GM19395 (cell line): ENCODE measurements at regions not wholly inside any gene's neighbourhood (a gene's known extent, or its start where the extent isn't known, plus 50 kb on each side); places are given as distances from the start of the nearest gene placed in this dataset.

Experiments used
- ATAC-seq: cut with Tn5 transposase; IDR thresholded peaks from one replicate; pipeline ENCODE4 v1.9.1; 2021; ENCODE audit warnings: mild to moderate bottlenecking, moderate library complexity; ENCODE audit not compliant: unreplicated experiment

DNA sequence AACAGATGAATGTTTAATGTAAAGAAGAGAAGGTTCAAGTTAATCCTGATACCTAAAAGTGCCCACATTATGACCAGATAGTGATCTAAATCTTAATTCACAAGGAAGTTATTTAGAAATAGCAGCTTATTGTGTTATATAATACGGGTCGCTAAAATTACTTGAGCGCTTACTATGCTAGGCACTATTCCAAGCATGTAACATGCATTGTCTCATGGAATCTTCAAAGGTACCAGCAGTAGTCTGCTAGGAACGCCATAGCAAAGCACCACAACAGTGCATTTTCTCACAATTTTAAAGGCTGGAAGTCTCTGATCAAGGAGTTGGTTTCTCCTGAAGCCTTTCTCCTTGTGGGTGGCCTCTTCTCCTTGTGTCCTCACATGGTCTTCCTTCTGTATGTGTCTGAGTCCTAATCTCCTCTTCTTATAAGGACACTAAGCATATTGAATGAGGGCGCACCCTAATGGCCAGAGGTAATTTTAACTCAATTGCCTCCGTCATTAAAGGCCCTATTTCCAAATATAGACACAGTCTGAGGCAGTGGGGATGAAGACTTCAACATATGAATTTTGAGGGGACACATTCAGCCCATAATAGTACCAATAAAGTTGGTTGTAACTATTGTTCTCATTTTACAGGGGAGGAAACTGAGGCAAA, 118.4 kb downstream of the LRRC30 start:
- ATAC-seq, result no peak

GRCh38 chr18:7358989-7359726, 128.3 kb downstream of the LRRC30 start:
- no peak for ATAC-seq

DNA sequence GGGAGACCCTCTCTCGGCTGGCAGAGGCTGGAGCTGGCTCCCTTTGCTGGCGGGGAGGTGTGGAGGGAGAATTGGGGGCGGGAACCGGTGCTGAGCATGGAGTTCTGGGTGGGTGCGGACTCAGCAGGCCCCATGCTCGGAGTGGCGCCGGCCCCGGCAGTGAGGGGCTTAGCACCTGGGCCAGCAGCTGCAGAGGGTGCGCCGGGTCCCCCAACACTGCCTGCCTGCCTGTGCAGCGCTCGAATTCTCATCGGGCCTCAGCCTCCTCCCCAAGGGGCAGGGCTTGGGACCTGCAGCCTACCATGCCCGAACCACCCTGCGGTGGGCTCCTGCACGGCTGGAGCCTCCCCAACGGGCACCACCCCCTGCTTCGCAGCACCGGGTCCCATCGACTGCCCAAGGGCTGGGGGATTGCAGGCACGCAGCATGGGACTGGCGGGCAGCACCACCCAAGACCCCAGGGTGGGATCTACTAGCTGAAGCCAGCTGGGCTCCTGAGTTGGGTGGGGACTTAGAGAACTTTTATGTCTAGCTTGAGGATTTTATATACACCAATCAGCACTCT, 129.8 kb downstream of the LRRC30 start:
- no peak for ATAC-seq

DNA sequence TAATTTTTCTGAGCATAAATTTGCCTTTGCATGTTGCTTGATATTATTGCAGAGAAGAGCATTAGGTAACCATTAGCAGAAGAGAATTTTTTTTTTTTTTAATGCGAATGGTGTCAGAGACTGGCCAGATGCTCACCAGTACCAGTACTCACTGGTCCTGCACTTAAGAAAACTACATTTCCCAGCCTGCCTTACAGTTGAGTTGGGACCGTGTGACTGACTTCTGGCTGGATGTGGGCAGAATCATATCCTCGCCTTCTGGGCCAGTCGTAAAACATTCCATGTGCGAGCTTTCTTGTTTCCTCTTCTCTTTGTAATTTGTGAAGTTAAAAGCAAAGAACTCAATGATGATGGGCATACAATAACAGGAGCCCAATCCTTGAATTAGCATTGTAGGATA, 132.4 kb downstream of the LRRC30 start:
- no peak for ATAC-seq

GRCh38 chr18:7366597-7366996, 135.7 kb downstream of the LRRC30 start:
- no peak for ATAC-seq

GRCh38 chr18:7367336-7367735, 136.4 kb downstream of the LRRC30 start:
- ATAC-seq, result no peak

GRCh38 chr18:7369006-7369405, 138.1 kb downstream of the LRRC30 start:
- ATAC-seq, result no peak

DNA sequence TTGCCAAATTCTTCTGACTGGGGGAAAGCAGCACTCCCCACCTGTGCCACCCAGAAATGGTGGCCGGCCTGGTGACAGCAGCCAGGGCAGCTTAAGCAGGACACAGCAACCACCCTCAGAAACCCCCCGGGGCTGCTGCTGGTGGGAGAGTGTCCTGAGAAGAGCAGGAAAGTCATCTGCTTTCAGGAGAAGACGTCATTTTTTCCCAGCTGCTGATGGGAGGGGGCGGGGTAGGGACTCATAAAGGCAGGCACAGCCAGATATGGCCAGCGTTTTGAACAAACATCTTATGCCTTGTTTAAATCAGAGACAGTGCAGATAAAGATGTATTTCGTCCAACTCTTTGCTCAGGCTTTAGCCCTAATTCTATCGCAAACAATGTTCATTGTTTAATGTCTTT, 139.5 kb downstream of the LRRC30 start:
- no peak for ATAC-seq

DNA sequence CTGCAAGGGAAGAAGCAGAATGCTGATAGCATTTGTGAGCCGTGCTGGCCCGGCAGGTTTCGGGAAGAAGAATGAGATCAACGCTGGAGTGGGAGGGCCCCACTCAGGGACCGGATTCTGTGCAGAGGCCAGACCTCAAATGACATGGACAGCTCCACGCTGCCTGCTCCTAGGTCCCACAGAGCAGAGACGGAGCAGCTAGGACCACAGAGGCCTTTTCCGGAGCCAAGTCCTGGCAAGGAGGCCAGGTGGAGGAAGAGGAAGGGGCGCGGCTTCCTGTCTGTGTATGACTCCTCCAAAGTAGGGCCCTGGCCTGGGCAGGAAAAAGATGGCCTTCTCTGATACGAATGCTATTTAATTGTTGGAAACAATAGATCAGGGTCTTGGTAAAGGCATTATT, 139.9 kb downstream of the LRRC30 start:
- no peak for ATAC-seq

GRCh38 chr18:7373441-7373840, 142.6 kb downstream of the LRRC30 start:
- no peak for ATAC-seq

DNA sequence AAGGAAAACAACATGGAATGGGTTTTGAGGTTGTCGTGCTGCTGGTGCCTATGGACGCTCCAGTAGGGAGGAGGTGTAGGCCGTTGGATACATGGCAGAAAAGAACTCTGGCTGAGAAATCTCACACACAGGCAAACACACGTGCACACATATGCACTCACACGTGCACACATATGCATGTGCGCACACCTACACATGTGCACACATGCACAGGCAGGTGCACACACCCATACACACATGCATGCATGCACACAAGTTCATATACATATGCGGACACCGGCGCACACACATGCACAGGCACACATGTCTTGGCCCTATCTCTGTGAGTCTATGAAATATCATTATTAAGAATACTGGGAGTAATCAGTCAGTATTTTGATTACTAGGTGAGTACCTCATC, 150.4 kb downstream of the LRRC30 start:
- ATAC-seq, result no peak

- no peak for ATAC-seq
These were observed 151.6 kb downstream of the LRRC30 start for GRCh38 chr18:7382328-7383001.

GRCh38 chr18:7383002-7383980, 152.4 kb downstream of the LRRC30 start:
- ATAC-seq, result no peak

DNA sequence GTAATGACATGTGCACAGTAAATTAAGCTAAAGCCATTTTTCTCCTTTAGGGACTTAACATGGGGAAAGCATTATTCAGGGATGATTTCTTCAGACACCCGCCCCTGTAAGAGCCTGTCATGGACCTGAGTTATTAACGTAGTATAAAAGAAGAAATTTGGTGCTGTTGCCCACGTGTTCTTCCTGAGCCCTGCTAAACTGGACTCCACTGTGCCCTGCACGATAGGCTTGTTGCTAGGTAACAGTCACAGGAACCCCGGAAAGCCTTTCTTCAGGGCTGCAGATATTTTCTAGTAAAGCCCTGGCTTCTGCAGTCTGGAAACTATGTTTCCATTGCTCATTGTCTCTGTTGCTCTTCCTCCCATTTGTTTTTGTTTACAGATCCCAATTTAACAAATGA, 157.9 kb downstream of the LRRC30 start:
- no peak for ATAC-seq

- no peak for ATAC-seq
These were observed 160.0 kb downstream of the LRRC30 start for GRCh38 chr18:7390731-7391492.

- no peak for ATAC-seq
These were observed 162.2 kb downstream of the LRRC30 start for GRCh38 chr18:7393080-7393479.

DNA sequence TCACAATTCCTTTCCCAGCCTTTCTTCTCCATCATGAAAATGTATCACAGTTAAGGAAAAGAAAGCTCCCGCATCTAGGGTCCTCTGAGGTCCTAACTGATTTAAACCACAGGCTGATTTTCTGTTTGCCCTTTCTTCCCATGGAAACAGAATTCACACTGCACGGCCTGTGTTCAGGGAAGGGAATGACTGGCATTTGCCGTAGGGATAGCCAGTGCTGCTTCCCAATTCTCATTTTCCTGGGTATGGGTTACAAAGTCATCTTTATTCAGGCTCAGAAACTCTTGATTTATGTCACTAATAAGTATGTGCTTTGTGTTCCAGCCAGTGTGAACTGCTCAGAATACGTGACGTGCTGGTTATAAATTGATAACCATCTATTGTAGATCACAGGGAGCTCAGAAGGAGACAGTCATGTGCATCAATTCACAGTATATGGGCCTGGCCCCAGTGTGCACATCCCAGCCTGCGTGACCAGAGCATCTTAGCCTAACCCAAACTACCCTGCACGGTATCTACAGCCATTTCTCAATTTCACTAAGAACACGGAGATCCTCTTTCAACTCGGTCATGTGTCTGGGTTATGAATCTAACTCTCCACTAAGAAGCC, 163.3 kb downstream of the LRRC30 start:
- no peak for ATAC-seq

GRCh38 chr18:7395566-7395965, 164.7 kb downstream of the LRRC30 start:
- ATAC-seq, result no peak

- no peak for ATAC-seq
These were observed 153.2 kb upstream of the PTPRM start for GRCh38 chr18:7413906-7414305.
